H1 (cell line): ENCODE measurements at regions not wholly inside any gene's neighbourhood (a gene's known extent, or its start where the extent isn't known, plus 50 kb on each side); places are given as distances from the start of the nearest gene placed in this dataset.

Experiments
- CTCF ChIA-PET: fragments of 300-600 bp; sonication (Branson Sonifier 250); formaldehyde crosslinking; loops from one replicate; lab custom pipeline; 2021; ENCODE audit not compliant: partially characterized antibody; lab: Charles Lee
- POLR2A ChIA-PET: fragments of 300-600 bp; sonication (Branson Sonifier 250); formaldehyde crosslinking; loops from one replicate; lab custom pipeline; 2021; ENCODE audit warnings: inconsistent platforms; ENCODE audit not compliant: partially characterized antibody; lab: Charles Lee
- DNase-seq, 2 experiments: peaks; one replicate each; pipeline versions ENCODE4 v3.0.0 to v3.0.0-alpha.2; 2010 to 2022; ENCODE audit warnings: low spot score in 2 of 2, low read depth in 1 of 2, mixed read lengths in 1 of 2
- FAIRE-seq: peaks from 2 replicates; lab custom pipeline; 2011; peaks lifted over from hg19 to GRCh38; lab: Jason Lieb, UNC
- H2AFZ ChIP-seq: 2 replicates; pipeline ENCODE4 v1.8.1; 2012; ENCODE audit warnings: low read length, inconsistent platforms
- H2AK5ac ChIP-seq: 2 replicates; pipeline ENCODE4 v1.6.1; 2013; ENCODE audit warnings: low read depth, low read length
- H2BK120ac ChIP-seq: replicated peaks from 2 replicates; pipeline ENCODE3; 2013; ENCODE audit warnings: low read depth, low read length, inconsistent platforms
- H2BK12ac ChIP-seq: 2 replicates; pipeline ENCODE4 v1.6.1; 2013; ENCODE audit warnings: low read depth, low read length
- H2BK15ac ChIP-seq: 2 replicates; pipeline ENCODE4 v1.6.1; 2013; ENCODE audit warnings: low read length
- H2BK20ac ChIP-seq: 2 replicates; pipeline ENCODE4 v1.6.1; 2013; ENCODE audit warnings: low read length
- H2BK5ac ChIP-seq: 2 replicates; pipeline ENCODE4 v1.6.1; 2013; ENCODE audit warnings: low read depth, low read length
- H3K14ac ChIP-seq: 2 replicates; pipeline ENCODE4 v1.6.1; 2013; ENCODE audit warnings: inconsistent platforms; ENCODE audit not compliant: insufficient read length
- H3K18ac ChIP-seq: 2 replicates; pipeline ENCODE4 v1.6.1; 2013; ENCODE audit warnings: low read length; ENCODE audit errors: extremely low read depth
- H3K23ac ChIP-seq: 2 replicates; pipeline ENCODE4 v1.6.1; 2013; ENCODE audit warnings: inconsistent platforms; ENCODE audit not compliant: insufficient read length
- H3K23me2 ChIP-seq: 2 replicates; pipeline ENCODE4 v1.6.1; 2013; ENCODE audit warnings: low read depth, low read length
- H3K27ac ChIP-seq: 2 replicates; pipeline ENCODE4 v1.6.1; 2011; ENCODE audit warnings: low read depth, low read length, inconsistent platforms
- H3K27me3 ChIP-seq, 4 experiments: replicated peaks in 1 of 4; 1 replicate in 1 of 4; 2 replicates in 3 of 4; pipeline versions ENCODE4 v1.6.1 to v1.8.1; 2011 to 2013; ENCODE audit warnings: low read length in 3 of 4, mild to moderate bottlenecking in 3 of 4, inconsistent platforms in 2 of 4, mixed read lengths in 2 of 4, moderate library complexity in 1 of 4; ENCODE audit not compliant: control insufficient read depth in 3 of 4, insufficient read depth in 3 of 4; ENCODE audit errors: extremely low read depth in 1 of 4
- H3K36me3 ChIP-seq, 4 experiments: 2 replicates each; pipeline versions ENCODE4 v1.6.1 to v1.8.1; 2011 to 2013; ENCODE audit warnings: mild to moderate bottlenecking in 4 of 4, low read length in 3 of 4, moderate library complexity in 2 of 4, control low read depth in 1 of 4, inconsistent platforms in 1 of 4; ENCODE audit not compliant: insufficient read depth in 4 of 4, control insufficient read depth in 2 of 4
- H3K4ac ChIP-seq: replicated peaks from 2 replicates; pipeline ENCODE3; 2013; ENCODE audit warnings: low read length, low read depth, mixed read lengths, inconsistent platforms; ENCODE audit not compliant: insufficient read length
- H3K4me1 ChIP-seq, 4 experiments: replicated peaks in 1 of 4; 1 replicate in 1 of 4; 2 replicates in 3 of 4; pipeline versions ENCODE4 v1.6.1 to v1.8.1; 2011 to 2013; ENCODE audit warnings: low read length in 3 of 4, inconsistent platforms in 2 of 4, mixed read lengths in 1 of 4; ENCODE audit not compliant: insufficient read depth in 4 of 4, control insufficient read depth in 3 of 4
- H3K4me2 ChIP-seq, 2 experiments: 2 replicates each; pipeline versions ENCODE4 v1.6.1 to v1.8.1; 2011 to 2013; ENCODE audit warnings: low read depth in 2 of 2, low read length in 2 of 2, control low read depth in 1 of 2, inconsistent platforms in 1 of 2, mild to moderate bottlenecking in 1 of 2; ENCODE audit not compliant: insufficient read depth in 1 of 2
- H3K4me3 ChIP-seq, 4 experiments: fragments of 200-600, 300-600 bp in 1 of 4; sonication (generic), shearing (Covaris generic), sonication (Bioruptor Twin) in 1 of 4; 2 replicates each; pipeline versions ENCODE4 v1.5.1 to v1.8.1; 2011 to 2016; ENCODE audit warnings: low read length in 4 of 4, low read depth in 3 of 4, control low read depth in 2 of 4, inconsistent platforms in 2 of 4, mild to moderate bottlenecking in 2 of 4, mixed read lengths in 1 of 4, moderate library complexity in 1 of 4; ENCODE audit not compliant: insufficient read depth in 2 of 4; ENCODE audit errors: extremely low read depth in 1 of 4
- H3K56ac ChIP-seq: replicated peaks from 2 replicates; pipeline ENCODE3; 2013; ENCODE audit warnings: low read depth, mild to moderate bottlenecking, mixed read lengths, low read length, inconsistent platforms; ENCODE audit not compliant: insufficient read length
- H3K79me1 ChIP-seq: 2 replicates; pipeline ENCODE4 v1.6.1; 2013; ENCODE audit warnings: low read depth, low read length, control low read depth
- H3K79me2 ChIP-seq, 2 experiments: 2 replicates each; pipeline versions ENCODE4 v1.6.1 to v1.8.1; 2012 to 2013; ENCODE audit warnings: low read length in 2 of 2, mild to moderate bottlenecking in 2 of 2, inconsistent platforms in 1 of 2; ENCODE audit not compliant: insufficient read depth in 2 of 2, control insufficient read depth in 1 of 2
- H3K9ac ChIP-seq, 4 experiments: replicated peaks in 1 of 4; 1 replicate in 1 of 4; 2 replicates in 3 of 4; pipeline versions ENCODE4 v1.6.1 to v1.8.1; 2011 to 2013; ENCODE audit warnings: low read depth in 3 of 4, low read length in 3 of 4, control low read depth in 2 of 4, mild to moderate bottlenecking in 2 of 4, moderate library complexity in 2 of 4, inconsistent platforms in 1 of 4; ENCODE audit errors: extremely low read depth in 1 of 4
- H3K9me3 ChIP-seq, 2 experiments: 2 replicates each; pipeline versions ENCODE4 v1.6.1 to v1.8.1; 2012 to 2013; ENCODE audit warnings: mild to moderate bottlenecking in 2 of 2, moderate library complexity in 2 of 2, control low read depth in 1 of 2, inconsistent platforms in 1 of 2, low read depth in 1 of 2, low read length in 1 of 2, mixed read lengths in 1 of 2; ENCODE audit not compliant: insufficient read depth in 2 of 2
- H4K20me1 ChIP-seq, 2 experiments: replicated peaks in 1 of 2; 2 replicates each; pipeline versions ENCODE3 to v1.8.1; 2011 to 2013; ENCODE audit warnings: inconsistent platforms in 2 of 2, low read length in 2 of 2, mild to moderate bottlenecking in 1 of 2; ENCODE audit not compliant: insufficient read depth in 2 of 2, control insufficient read depth in 1 of 2
- H4K5ac ChIP-seq: 2 replicates; pipeline ENCODE4 v1.6.1; 2013; ENCODE audit warnings: low read length, low read depth, mixed read lengths, inconsistent platforms; ENCODE audit not compliant: insufficient read length
- H4K8ac ChIP-seq: 2 replicates; pipeline ENCODE4 v1.8.0; 2013; ENCODE audit warnings: mild to moderate bottlenecking, moderate library complexity, low read length, inconsistent platforms; ENCODE audit not compliant: insufficient read depth; ENCODE audit errors: extremely low read depth
- H4K91ac ChIP-seq: replicated peaks from 2 replicates; pipeline ENCODE3; 2013; ENCODE audit warnings: low read length, mixed read lengths, inconsistent platforms; ENCODE audit not compliant: insufficient read length
- ATF2 ChIP-seq: IDR thresholded peaks from 2 replicates; pipeline ENCODE4 v1.6.1; 2012; ENCODE audit warnings: low read length, inconsistent platforms
- BRCA1 ChIP-seq: IDR thresholded peaks from 2 replicates; pipeline ENCODE4 v1.6.1; 2012; ENCODE audit warnings: low read depth, low read length, improper control_type of control experiment
- EZH2 ChIP-seq: fragments of 200-600 bp; sonication (generic); IDR thresholded peaks from 2 replicates; pipeline ENCODE4 v1.7.1; 2012; ENCODE audit warnings: low read depth, mild to moderate bottlenecking, moderate library complexity, low read length, inconsistent platforms; ENCODE audit not compliant: severe bottlenecking
- JUN ChIP-seq: IDR thresholded peaks from 2 replicates; pipeline ENCODE4 v1.6.1; 2011; ENCODE audit warnings: low read depth, mild to moderate bottlenecking, improper control_type of control experiment, low read length
- KDM1A ChIP-seq: fragments of 200-600, 300-600 bp; sonication (generic); IDR thresholded peaks from 2 replicates; pipeline ENCODE4 v1.7.1; 2016; ENCODE audit warnings: mild to moderate bottlenecking, low read length, borderline replicate concordance
- WGBS, 2 experiments: shearing (Covaris generic) in 1 of 2; methylation state at CpG; one replicate each; pipeline versions ENCODE4 v1.1.6 to v1.1.7; 2013 to 2015; ENCODE audit warnings: low lambda C conversion rate in 2 of 2, mixed read lengths in 2 of 2, inconsistent platforms in 1 of 2, low coverage in 1 of 2, missing lambda C conversion rate in 1 of 2; ENCODE audit not compliant: insufficient replicate concordance in 2 of 2, insufficient coverage in 1 of 2, insufficient read length in 1 of 2; ENCODE audit errors: extremely low coverage in 1 of 2, missing lambda C conversion rate in 1 of 2; 5-methylcytosine and 5-hydroxymethylcytosine counted together
- TF ChIP-seq, protein P1 (sequence below): IDR thresholded peaks from 2 replicates; pipeline ENCODE4 v1.6.1; 2012; ENCODE audit warnings: inconsistent platforms

DNA sequence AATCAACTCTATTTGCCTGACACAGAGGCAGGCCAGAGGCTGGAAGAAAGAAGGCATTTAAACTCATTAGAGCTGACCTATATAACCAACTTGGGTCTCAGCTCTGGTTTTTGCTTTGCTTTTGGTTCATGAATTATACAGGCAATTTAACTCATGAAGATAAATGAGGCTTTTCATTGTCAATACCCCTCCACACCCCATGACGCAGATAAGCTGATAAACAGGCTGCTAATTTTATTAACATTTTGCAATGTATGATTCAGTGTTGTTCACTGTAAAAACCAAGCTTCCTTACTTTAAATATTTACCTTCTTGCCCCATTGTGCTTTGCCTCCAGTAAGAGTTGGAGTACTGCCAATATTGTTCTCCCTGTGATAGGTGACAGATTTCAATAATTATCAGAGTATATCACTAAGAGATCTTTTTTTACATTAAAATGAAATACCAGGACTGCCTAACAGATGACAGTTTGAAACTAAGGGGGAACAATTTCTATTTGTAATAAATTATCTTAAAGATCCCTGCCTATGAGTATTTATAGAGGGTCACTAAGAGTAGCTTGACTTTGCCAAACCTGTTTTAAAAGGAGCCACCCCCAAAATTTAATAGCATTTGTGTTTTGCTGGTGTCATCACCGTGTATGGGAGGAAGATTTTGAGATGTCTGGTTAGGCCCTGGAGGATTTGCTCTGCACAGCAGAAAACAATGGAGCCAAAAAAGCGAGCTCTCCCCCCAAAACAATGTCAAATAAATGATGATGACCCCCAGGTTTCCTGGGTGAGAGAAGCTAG, 472.7 kb upstream of the NBEA start:
- Histone ChIP-seq H3K18ac (no peak overlapping the region), H3K27ac (no peak overlapping the region), H4K8ac (no peak overlapping the region), H4K20me1 (no peaks in the 10 kb centered on the region), H2BK120ac (no peak overlapping the region), H2BK12ac (no peak overlapping the region), H3K4me3 (no peak overlapping the region), H3K4me1 (no peaks in the 10 kb centered on the region), H4K91ac (no peak overlapping the region), H2BK15ac (no peak overlapping the region), H3K23me2 (no peaks in the 10 kb centered on the region), H4K5ac (no peak overlapping the region), H3K4me2 (no peak overlapping the region), H3K27me3 (peaks cover 0 to 1% (median 0%) of the 10 kb centered on the region in 4 experiments; a peak in 1 of 7 replicates), H3K9me3 (no peaks in the 10 kb centered on the region), H2BK20ac (no peak overlapping the region), H3K14ac (no peak overlapping the region), H3K79me2 (no peaks in the 10 kb centered on the region), H2AK5ac (no peak overlapping the region), H3K4ac (no peak overlapping the region), H3K79me1 (no peaks in the 10 kb centered on the region), H3K36me3 (no peaks in the 10 kb centered on the region), H3K23ac (no peak overlapping the region), H2AFZ (no peak overlapping the region), H3K9ac (no peak overlapping the region), H3K56ac (no peak overlapping the region), H2BK5ac (no peak overlapping the region)
- ChIA-PET POLR2A (no interaction called here), CTCF (interaction anchor here (1.0 to 1.1 kb wide), 2 partner anchors 8 to 70 kb away, joined by 3 to 4 read pairs; no protein-coding TSS in a partner anchor)
- 89% methylated on average over 3 of the region's 3 CpGs; no CpG with 5 or more reads in 1 of the 2 experiments for WGBS, 2 experiments
- FAIRE-seq (no peak), DNase-seq (no peak)
- TF ChIP-seq BRCA1 (no peak), KDM1A (no peak), EZH2 (no peak), ATF2 (no peak), JUN (no peak)
- TF ChIP-seq, protein P1, sequence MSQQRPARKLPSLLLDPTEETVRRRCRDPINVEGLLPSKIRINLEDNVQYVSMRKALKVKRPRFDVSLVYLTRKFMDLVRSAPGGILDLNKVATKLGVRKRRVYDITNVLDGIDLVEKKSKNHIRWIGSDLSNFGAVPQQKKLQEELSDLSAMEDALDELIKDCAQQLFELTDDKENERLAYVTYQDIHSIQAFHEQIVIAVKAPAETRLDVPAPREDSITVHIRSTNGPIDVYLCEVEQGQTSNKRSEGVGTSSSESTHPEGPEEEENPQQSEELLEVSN = no peak
